HEK293T (cell line): ENCODE measurements at regions not wholly inside any gene's neighbourhood (a gene's known extent, or its start where the extent isn't known, plus 50 kb on each side); places are given as distances from the start of the nearest gene placed in this dataset.

ENCODE experiments used
- BHLHE40 ChIP-seq: fragments of 450-650 bp; IDR thresholded peaks from 2 replicates; pipeline ENCODE4 v1.6.1; 2016; ENCODE audit warnings: mild to moderate bottlenecking, moderate library complexity, borderline replicate concordance
- FOXA1 ChIP-seq: fragments of 450-650 bp; IDR thresholded peaks from 2 replicates; pipeline ENCODE4 v1.6.1; 2016; ENCODE audit warnings: mild to moderate bottlenecking
- FOXK2 ChIP-seq: fragments of 450-650 bp; IDR thresholded peaks from 2 replicates; pipeline ENCODE4 v1.6.1; 2016; ENCODE audit warnings: mild to moderate bottlenecking
- HDGF ChIP-seq: fragments of 450-650 bp; IDR thresholded peaks from 2 replicates; pipeline ENCODE4 v1.6.1; 2017; ENCODE audit warnings: antibody characterized with exemption, borderline replicate concordance
- L3MBTL2 ChIP-seq: fragments of 450-650 bp; conservative IDR thresholded peaks from 2 replicates; pipeline ENCODE4 v1.6.1; 2016; ENCODE audit warnings: mild to moderate bottlenecking
- LEF1 ChIP-seq: fragments of 450-650 bp; IDR thresholded peaks from 2 replicates; pipeline ENCODE4 v1.6.1; 2017; ENCODE audit warnings: mild to moderate bottlenecking, borderline replicate concordance
- SP1 ChIP-seq: fragments of 450-650 bp; IDR thresholded peaks from 2 replicates; pipeline ENCODE4 v1.6.1; 2017
- SUZ12 ChIP-seq: fragments of 450-650 bp; IDR thresholded peaks from 2 replicates; pipeline ENCODE4 v1.6.1; 2016; ENCODE audit warnings: mild to moderate bottlenecking
- TARDBP ChIP-seq: fragments of 450-650 bp; IDR thresholded peaks from 2 replicates; pipeline ENCODE4 v1.6.1; 2016

GRCh38 chr3:191087391-191087790 lies 111.7 kb upstream of the OSTN start:
- no peak for TF ChIP-seq FOXA1
- no peak for TF ChIP-seq L3MBTL2
- no peak for TF ChIP-seq BHLHE40
- no peak for TF ChIP-seq SUZ12
- TF ChIP-seq HDGF = no peak
- no peak for TF ChIP-seq TARDBP
- no peak for TF ChIP-seq SP1
- TF ChIP-seq LEF1 = no peak
- TF ChIP-seq FOXK2 = no peak
